H1 (cell line): ENCODE measurements at regions not wholly inside any gene's neighbourhood (a gene's known extent, or its start where the extent isn't known, plus 50 kb on each side); places are given as distances from the start of the nearest gene placed in this dataset.

ENCODE experiments used
- BACH1 ChIP-seq: IDR thresholded peaks from 2 replicates; pipeline ENCODE4 v1.6.1; 2012; ENCODE audit warnings: low read length, improper control_type of control experiment
- CTCF ChIP-seq, 3 experiments: IDR thresholded peaks; 1 replicate in 2 of 3; 2 replicates in 1 of 3; pipeline versions ENCODE4 v1.5.1 to v1.6.1; 2011; ENCODE audit warnings: low read length in 3 of 3, mild to moderate bottlenecking in 3 of 3, inconsistent platforms in 2 of 3, low read depth in 1 of 3, moderate library complexity in 1 of 3; ENCODE audit not compliant: insufficient read depth in 1 of 3; ENCODE audit errors: control extremely low read depth in 1 of 3
- EZH2 ChIP-seq: fragments of 200-600 bp; sonication (generic); IDR thresholded peaks from 2 replicates; pipeline ENCODE4 v1.7.1; 2012; ENCODE audit warnings: low read depth, mild to moderate bottlenecking, moderate library complexity, low read length, inconsistent platforms; ENCODE audit not compliant: severe bottlenecking
- KDM5A ChIP-seq: fragments of 200-600 bp; IDR thresholded peaks from 2 replicates; pipeline ENCODE4 v1.7.1; 2012; ENCODE audit warnings: mild to moderate bottlenecking, low read length, inconsistent platforms, mixed read lengths
- POLR2AphosphoS5 ChIP-seq: IDR thresholded peaks from 2 replicates; pipeline ENCODE4 v1.6.1; 2011; ENCODE audit warnings: low read depth, low read length
- TAF1 ChIP-seq: IDR thresholded peaks from 2 replicates; pipeline ENCODE4 v1.6.1; 2011; ENCODE audit warnings: mild to moderate bottlenecking, low read depth, low read length
- YY1 ChIP-seq: IDR thresholded peaks from 2 replicates; pipeline ENCODE4 v1.6.1; 2011; ENCODE audit warnings: low read depth, mild to moderate bottlenecking, low read length

- TF ChIP-seq YY1 (no peak), CTCF (IDR thresholded peaks at IDR 0.05; ENCODE audit: control extremely low read depth in 1 of 3, insufficient read depth in 1 of 3, low read depth in 1 of 3, low read length in 3 of 3) (no peak), POLR2AphosphoS5 (no peak), TAF1 (no peak), KDM5A (no peak), EZH2 (no peak), BACH1 (no peak)
Measured at GRCh38 chr4:63906660-63907183, 502.5 kb downstream of the TECRL start.
